ENCODE measurements at regions not wholly inside any gene's neighbourhood (a gene's known extent, or its start where the extent isn't known, plus 50 kb on each side); places are given as distances from the start of the nearest gene placed in this dataset.

DNA sequence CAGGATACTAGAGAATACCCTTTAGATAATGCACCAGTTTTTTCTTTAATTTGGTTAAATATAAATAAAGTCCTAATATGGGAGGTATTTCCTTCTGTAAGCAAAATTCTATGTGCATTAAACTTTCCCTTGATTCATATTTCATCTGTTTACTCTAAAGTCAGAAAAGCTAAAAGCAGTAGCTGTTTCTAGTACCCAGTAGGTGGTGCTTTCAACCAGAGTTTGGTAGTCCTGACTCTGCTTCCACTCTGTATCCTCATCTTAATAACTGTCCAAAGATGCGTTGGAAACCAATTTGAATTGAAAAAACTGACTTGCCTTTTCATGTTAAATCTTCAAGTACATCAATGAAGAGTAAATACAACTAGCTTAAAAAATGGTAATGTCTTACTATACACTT lies 1065.2 kb downstream of the JRKL start:
- TF ChIP-seq CTCF (IDR thresholded peaks at IDR 0.05) (peak; percentile 66), YY1 (IDR thresholded peaks at IDR 0.05; ENCODE audit: low read depth) (no peak), SIN3A (IDR thresholded peaks at IDR 0.05; ENCODE audit: borderline replicate concordance, low read depth, low read length) (no peak)

Measured in SK-N-SH (cell line).